HepG2 (cell line): ENCODE measurements at regions not wholly inside any gene's neighbourhood (a gene's known extent, or its start where the extent isn't known, plus 50 kb on each side); places are given as distances from the start of the nearest gene placed in this dataset.

Source experiments
- ATAC-seq: fragments of 200-7000 bp; cut with Tn5 transposase; 3 replicates; pipeline ENCODE4 v1.9.1; 2020; ENCODE audit warnings: mild to moderate bottlenecking, moderate library complexity
- BruUV-seq: library from RNA; stranded (reverse); fragments of 400-500 nt; replicated peaks from 2 replicates; lab custom pipeline; 2021; lab: Mats Ljungman, UMichigan
- CTCF ChIA-PET: fragments of 300-600 bp; formaldehyde crosslinking; extraction: SDS; loops from one replicate; lab custom pipeline; 2021; ENCODE audit warnings: low total read pairs, inconsistent platforms, low intra/inter-chr PET ratio; lab: Yijun Ruan, JAX
- POLR2A ChIA-PET: fragments of 350-600 bp; sonication (Branson Sonifier 250); formaldehyde crosslinking; loops from one replicate; lab custom pipeline; 2020; ENCODE audit warnings: antibody characterized with exemption, inconsistent platforms; lab: Yijun Ruan, JAX
- DNase-seq: peaks from one replicate; pipeline ENCODE4 v3.0.0-alpha.2; 2015; ENCODE audit warnings: low spot score
- FAIRE-seq: peaks from 3 replicates; lab custom pipeline; 2011; peaks lifted over from hg19 to GRCh38; lab: Jason Lieb, UNC
- H2AFZ ChIP-seq: one replicate; pipeline ENCODE4 v1.6.1; 2011; ENCODE audit warnings: low read length, inconsistent platforms
- H3K27ac ChIP-seq: fragments of 300-600 bp; 3 replicates; pipeline ENCODE4 v1.8.0; 2011; ENCODE audit warnings: mixed run types, mild to moderate bottlenecking, mixed read lengths, low read length, inconsistent platforms; ENCODE audit not compliant: insufficient read depth; ENCODE audit errors: extremely low read length
- H3K27me3 ChIP-seq, 2 experiments: fragments of 200-600 bp in 1 of 2; 2 replicates in 1 of 2; 3 replicates in 1 of 2; pipeline versions ENCODE4 v1.6.0 to v1.8.0; 2011; ENCODE audit warnings: low read length in 2 of 2, mild to moderate bottlenecking in 2 of 2, moderate library complexity in 2 of 2, inconsistent platforms in 1 of 2; ENCODE audit not compliant: insufficient read depth in 2 of 2, control insufficient read depth in 1 of 2
- H3K36me3 ChIP-seq, 2 experiments: fragments of 200-600 bp in 1 of 2; replicated peaks in 1 of 2; 2 replicates in 1 of 2; 3 replicates in 1 of 2; pipeline versions ENCODE4 v1.5.1 to v1.8.0; 2011; ENCODE audit warnings: low read length in 2 of 2, inconsistent platforms in 1 of 2; ENCODE audit not compliant: insufficient read depth in 2 of 2, control insufficient read depth in 1 of 2
- H3K4me1 ChIP-seq: 2 replicates; pipeline ENCODE4 v1.5.1; 2012; ENCODE audit warnings: low read length, inconsistent platforms; ENCODE audit not compliant: insufficient read depth
- H3K4me2 ChIP-seq: 2 replicates; pipeline ENCODE4 v1.6.0; 2011; ENCODE audit warnings: low read depth, low read length, inconsistent platforms
- H3K4me3 ChIP-seq, 3 experiments: fragments of 200-600 bp in 1 of 3; sonication (generic), shearing (Covaris generic) in 1 of 3; replicated peaks in 1 of 3; 2 replicates each; pipeline ENCODE4 v1.5.1; 2011 to 2016; ENCODE audit warnings: low read length in 3 of 3, inconsistent platforms in 2 of 3, low read depth in 2 of 3, mild to moderate bottlenecking in 2 of 3, control low read depth in 1 of 3, mixed read lengths in 1 of 3; ENCODE audit not compliant: insufficient read depth in 1 of 3
- H3K79me2 ChIP-seq: one replicate; pipeline ENCODE4 v1.6.1; 2011; ENCODE audit warnings: low read length, inconsistent platforms; ENCODE audit not compliant: insufficient read depth
- H3K9ac ChIP-seq: 2 replicates; pipeline ENCODE4 v1.6.0; 2011; ENCODE audit warnings: mild to moderate bottlenecking, low read depth, low read length, inconsistent platforms; ENCODE audit not compliant: insufficient read depth
- H3K9me3 ChIP-seq: 2 replicates; pipeline ENCODE4 v1.5.1; 2012; ENCODE audit warnings: mild to moderate bottlenecking, low read length
- H4K20me1 ChIP-seq: 2 replicates; pipeline ENCODE4 v1.6.0; 2011; ENCODE audit warnings: inconsistent platforms, mild to moderate bottlenecking, low read length, moderate library complexity; ENCODE audit not compliant: insufficient read depth
- CBX5 ChIP-seq: sonication (generic); formaldehyde crosslinking; IDR thresholded peaks from 2 replicates; pipeline ENCODE4 v1.4.0; 2020; ENCODE audit warnings: missing genetic modification reagents, borderline replicate concordance
- DR1 ChIP-seq: sonication (generic); formaldehyde crosslinking; IDR thresholded peaks from 2 replicates; pipeline ENCODE4 v1.8.0; 2021; ENCODE audit warnings: mild to moderate bottlenecking, missing genetic modification reagents, inconsistent platforms
- GATAD1 ChIP-seq: IDR thresholded peaks from 2 replicates; pipeline ENCODE4 v1.6.1; 2016; ENCODE audit warnings: missing genetic modification reagents, missing compliant biosample characterization
- MZF1 ChIP-seq: sonication (generic); formaldehyde crosslinking; IDR thresholded peaks from 2 replicates; pipeline ENCODE4 v1.8.1; 2023; ENCODE audit warnings: mild to moderate bottlenecking, missing genetic modification reagents, borderline replicate concordance
- NONO ChIP-seq, 2 experiments: fragments of 450-650 bp in 1 of 2; sonication (generic) in 1 of 2; formaldehyde crosslinking in 1 of 2; IDR thresholded peaks in 1 of 2; conservative IDR thresholded peaks in 1 of 2; 2 replicates each; pipeline versions ENCODE4 v1.6.1 to v1.8.0; 2017 to 2022; ENCODE audit warnings: mild to moderate bottlenecking in 1 of 2, missing genetic modification reagents in 1 of 2, moderate library complexity in 1 of 2
- TBX3 ChIP-seq: fragments of 450-650 bp; IDR thresholded peaks from 2 replicates; pipeline ENCODE4 v1.6.1; 2017; ENCODE audit warnings: antibody characterized with exemption, mild to moderate bottlenecking, inconsistent platforms, borderline replicate concordance
- TOPORS ChIP-seq: sonication (generic); formaldehyde crosslinking; IDR thresholded peaks from 2 replicates; pipeline ENCODE4 v1.8.0; 2023; ENCODE audit warnings: mild to moderate bottlenecking, missing genetic modification reagents
- WIZ ChIP-seq: sonication (generic); formaldehyde crosslinking; IDR thresholded peaks from 2 replicates; pipeline ENCODE4 v1.5.1; 2020; ENCODE audit warnings: mild to moderate bottlenecking, missing genetic modification reagents
- ZNF10 ChIP-seq: sonication (generic); formaldehyde crosslinking; IDR thresholded peaks from 2 replicates; pipeline ENCODE4 v1.4.0; 2020; ENCODE audit warnings: mild to moderate bottlenecking, low read depth, missing genetic modification reagents, borderline replicate concordance
- ZNF354B ChIP-seq: sonication (generic); formaldehyde crosslinking; IDR thresholded peaks from 2 replicates; pipeline ENCODE4 v1.8.0; 2022; ENCODE audit warnings: mild to moderate bottlenecking, missing genetic modification reagents
- ZNF672 ChIP-seq: sonication (generic); formaldehyde crosslinking; IDR thresholded peaks from 2 replicates; pipeline ENCODE4 v1.8.1; 2022; ENCODE audit warnings: missing genetic modification reagents
- WGBS: methylation state at CpG from one replicate; pipeline ENCODE4 v1.1.6; 2017; ENCODE audit warnings: low lambda C conversion rate; 5-methylcytosine and 5-hydroxymethylcytosine counted together
- in situ Hi-C: cut with HindIII; loops from 2 replicates; pipeline ENCODE4 v1.10.0; 2017; ENCODE audit warnings: low pct_unique_long_range_greater_than_20kb; ENCODE audit not compliant: extremely low pct_ligation_motif_present
- intact Hi-C: fragments of 100-400 bp; cut with micrococcal nuclease; formaldehyde crosslinking; loops from one replicate; pipeline ENCODE4 v1.10.0; 2022; ENCODE audit not compliant: unreplicated experiment
- TF ChIP-seq, protein P1 (sequence below): IDR thresholded peaks from 2 replicates; pipeline ENCODE4 v1.6.1; 2016; ENCODE audit warnings: missing biosample characterization, missing genetic modification reagents, low read depth
- TF ChIP-seq, protein P2 (sequence below): IDR thresholded peaks from 2 replicates; pipeline ENCODE4 v1.6.1; 2018; ENCODE audit warnings: missing genetic modification reagents, mild to moderate bottlenecking, missing compliant biosample characterization

DNA sequence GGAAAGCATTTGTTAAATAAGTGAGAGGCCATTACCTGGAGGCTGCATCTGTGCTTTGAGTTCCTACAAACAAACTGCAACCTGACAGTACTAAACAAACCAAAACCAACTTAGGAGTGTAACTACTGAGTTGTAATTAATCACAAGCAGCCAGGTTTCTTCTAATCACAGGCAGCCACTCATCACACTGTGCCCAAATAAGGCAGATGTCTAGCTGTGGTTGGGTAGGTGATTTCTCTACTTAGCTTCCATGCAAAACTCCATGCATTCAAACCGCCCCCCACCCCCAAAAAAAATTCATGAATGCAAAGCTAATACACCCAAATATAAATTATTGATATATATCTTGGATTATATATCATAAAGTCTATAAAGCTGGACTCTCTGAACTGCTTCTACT, 461.1 kb downstream of the ARL4A start:
- no peaks in the 10 kb centered on the region for H3K79me2 ChIP-seq
- 18% methylated on average over 1 of the region's 1 CpG for WGBS
- H3K4me3 ChIP-seq, result no peak overlapping the region
- no peaks in the 10 kb centered on the region for H3K27me3 ChIP-seq
- in situ Hi-C loops (no loop called here), intact Hi-C loops (no loop called here)
- no peak for ATAC-seq
- H3K9ac ChIP-seq, result no peak overlapping the region
- DNase-seq, result no peak
- POLR2A ChIA-PET, result no interaction called here
- TF ChIP-seq CBX5 (CRISPR knock-in tag) (no peak), ZNF354B (CRISPR knock-in tag) (no peak), TBX3 (no peak)
- H3K4me1 ChIP-seq, result no peaks in the 10 kb centered on the region
- BruUV-seq, result no TSS peak
- no peak overlapping the region for H2AFZ ChIP-seq
- H3K36me3 ChIP-seq, result no peaks in the 10 kb centered on the region
- no peaks in the 10 kb centered on the region for H3K9me3 ChIP-seq
- H3K27ac ChIP-seq, result no peak overlapping the region
- no peaks in the 10 kb centered on the region for H4K20me1 ChIP-seq
- H3K4me2 ChIP-seq, result no peak overlapping the region
- CTCF ChIA-PET, result no interaction called here
- FAIRE-seq, result no peak

DNA sequence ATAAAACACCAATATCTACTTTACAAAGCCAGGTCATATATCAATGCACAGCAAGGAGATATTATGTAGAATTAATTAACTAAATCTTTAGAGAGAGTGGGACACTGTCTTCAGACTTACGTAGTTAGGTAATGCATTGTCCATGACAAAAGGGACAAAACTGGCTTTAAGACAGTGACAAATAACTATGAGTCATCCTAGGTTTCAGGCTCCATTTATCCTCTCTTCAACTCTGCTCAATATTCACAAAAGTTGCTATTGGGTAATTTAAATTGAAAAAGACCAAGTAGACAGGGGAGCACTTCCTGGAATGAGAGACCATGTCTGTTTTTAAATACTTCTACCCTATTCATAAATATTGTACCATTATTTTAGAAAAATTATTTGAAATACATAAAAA, 464.5 kb downstream of the ARL4A start:
- Histone ChIP-seq H2AFZ (no peak overlapping the region), H4K20me1 (no peaks in the 10 kb centered on the region), H3K9ac (no peak overlapping the region), H3K4me2 (no peak overlapping the region), H3K9me3 (no peaks in the 10 kb centered on the region), H3K79me2 (no peaks in the 10 kb centered on the region), H3K27me3 (no peaks in the 10 kb centered on the region), H3K36me3 (no peaks in the 10 kb centered on the region), H3K4me1 (no peaks in the 10 kb centered on the region), H3K4me3 (no peak overlapping the region), H3K27ac (no peak overlapping the region)
- intact Hi-C loops (no loop called here), in situ Hi-C loops (no loop called here)
- no TSS peak for BruUV-seq
- WGBS, result 95% methylated on average over 1 of the region's 1 CpG
- FAIRE-seq, result no peak
- ChIA-PET POLR2A (no interaction called here), CTCF (no interaction called here)
- ATAC-seq, result no peak
- no peak for DNase-seq
- no peak for TF ChIP-seq ZNF10 (CRISPR knock-in tag)
- TF ChIP-seq NONO (IDR thresholded peaks at IDR 0.05), result no peak
- TF ChIP-seq NONO (CRISPR knock-in tag; conservative IDR thresholded peaks at IDR 0.05), result no peak
- TF ChIP-seq DR1 (CRISPR knock-in tag), result no peak
- TF ChIP-seq ZNF672 (CRISPR knock-in tag), result no peak
- TF ChIP-seq TOPORS (CRISPR knock-in tag), result no peak
- TF ChIP-seq MZF1 (CRISPR knock-in tag), result no peak
- no peak for TF ChIP-seq GATAD1 (CRISPR knock-in tag)
- TF ChIP-seq, protein P1, sequence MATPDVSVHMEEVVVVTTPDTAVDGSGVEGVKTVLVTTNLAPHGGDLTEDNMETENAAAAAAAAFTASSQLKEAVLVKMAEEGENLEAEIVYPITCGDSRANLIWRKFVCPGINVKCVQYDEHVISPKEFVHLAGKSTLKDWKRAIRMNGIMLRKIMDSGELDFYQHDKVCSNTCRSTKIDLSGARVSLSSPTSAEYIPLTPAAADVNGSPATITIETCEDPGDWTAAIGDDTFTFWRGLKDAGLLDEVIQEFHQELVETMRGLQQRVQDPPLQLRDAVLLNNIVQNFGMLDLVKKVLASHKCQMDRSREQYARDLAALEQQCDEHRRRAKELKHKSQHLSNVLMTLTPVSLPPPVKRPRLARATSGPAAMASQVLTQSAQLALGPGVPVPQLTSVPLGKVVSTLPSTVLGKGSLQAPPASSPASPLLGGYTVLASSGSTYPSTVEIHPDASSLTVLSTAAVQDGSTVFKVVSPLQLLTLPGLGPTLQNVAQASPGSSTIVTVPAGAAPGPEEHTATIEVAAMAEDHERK (CRISPR knock-in tag), result no peak
- no peak for TF ChIP-seq WIZ (CRISPR knock-in tag)
- TF ChIP-seq, protein P2, sequence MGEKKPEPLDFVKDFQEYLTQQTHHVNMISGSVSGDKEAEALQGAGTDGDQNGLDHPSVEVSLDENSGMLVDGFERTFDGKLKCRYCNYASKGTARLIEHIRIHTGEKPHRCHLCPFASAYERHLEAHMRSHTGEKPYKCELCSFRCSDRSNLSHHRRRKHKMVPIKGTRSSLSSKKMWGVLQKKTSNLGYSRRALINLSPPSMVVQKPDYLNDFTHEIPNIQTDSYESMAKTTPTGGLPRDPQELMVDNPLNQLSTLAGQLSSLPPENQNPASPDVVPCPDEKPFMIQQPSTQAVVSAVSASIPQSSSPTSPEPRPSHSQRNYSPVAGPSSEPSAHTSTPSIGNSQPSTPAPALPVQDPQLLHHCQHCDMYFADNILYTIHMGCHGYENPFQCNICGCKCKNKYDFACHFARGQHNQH (CRISPR knock-in tag), result no peak
